ENCODE measurements at regions not wholly inside any gene's neighbourhood (a gene's known extent, or its start where the extent isn't known, plus 50 kb on each side); places are given as distances from the start of the nearest gene placed in this dataset.

DNA sequence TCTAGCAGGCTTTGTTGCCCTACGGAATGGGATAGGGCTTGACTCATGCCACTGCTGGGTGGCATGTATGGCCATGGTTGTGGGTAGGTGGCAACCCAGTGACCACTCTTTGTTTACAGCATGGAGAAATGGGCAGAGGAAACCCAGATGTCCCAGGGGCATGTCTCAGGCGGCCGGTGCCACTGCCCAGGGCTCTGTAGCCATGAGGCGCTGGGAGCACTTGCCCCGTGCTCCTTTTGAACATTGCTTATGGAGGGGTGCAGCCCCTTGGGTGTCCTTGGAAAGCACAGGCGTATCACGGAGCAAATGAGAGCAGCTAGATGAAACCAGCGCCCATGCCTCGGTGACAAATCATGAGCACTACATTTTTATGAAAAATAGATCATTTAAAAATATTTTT lies 212.5 kb upstream of the ECI2 start:
- Histone ChIP-seq H3K27ac (ENCODE audit: low read depth, low read length, severe bottlenecking) (no peak overlapping the region), H3K4me1 (ENCODE audit: control insufficient read depth, insufficient read depth, low read length, poor library complexity, severe bottlenecking) (peaks cover 37% of the 10 kb centered on the region)

DNA sequence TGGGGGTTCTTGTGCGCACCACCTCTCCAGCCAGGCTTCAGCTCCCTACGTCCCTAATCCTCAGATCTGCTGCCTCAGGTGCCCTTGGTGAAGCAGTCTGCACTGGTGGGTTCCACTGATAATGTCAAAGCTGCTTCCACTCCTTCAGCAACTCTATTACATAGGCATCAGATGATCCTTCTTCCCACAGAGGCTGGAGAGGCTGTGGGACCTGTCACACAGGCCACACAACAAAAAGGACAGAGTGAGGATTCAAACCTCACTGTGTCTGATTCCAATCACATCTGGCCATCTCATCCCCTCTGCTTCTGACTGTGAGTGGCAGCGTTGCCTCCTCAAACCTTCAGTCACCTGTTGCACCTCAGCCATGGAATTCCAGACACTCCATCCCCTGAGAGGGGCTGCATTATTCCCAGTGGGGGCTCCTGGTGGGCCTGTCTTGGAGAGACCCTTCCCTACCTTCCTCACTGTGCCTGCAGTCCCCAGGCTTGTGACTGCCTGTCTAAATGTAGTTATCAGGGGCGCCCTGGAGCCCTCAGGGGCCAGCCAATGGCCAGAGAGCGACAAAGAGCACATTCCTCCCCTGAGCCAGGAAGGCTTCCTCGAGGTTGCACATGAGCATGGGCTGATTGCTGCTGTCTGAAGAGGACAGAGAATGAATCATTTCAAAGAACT lies 211.4 kb upstream of the ECI2 start:
- Histone ChIP-seq H3K27ac (ENCODE audit: low read depth, low read length, severe bottlenecking) (no peak overlapping the region), H3K9me3 (ENCODE audit: control insufficient read depth, low read length) (no peaks in the 10 kb centered on the region), H3K4me1 (ENCODE audit: control insufficient read depth, insufficient read depth, low read length, poor library complexity, severe bottlenecking) (peaks cover 30% of the 10 kb centered on the region), H3K36me3 (ENCODE audit: control insufficient read depth, insufficient read depth, low read length) (no peaks in the 10 kb centered on the region), H3K4me3 (ENCODE audit: extremely low read depth, insufficient read depth, low read length, poor library complexity, severe bottlenecking) (no peak overlapping the region)
- WGBS, 2 experiments (ENCODE audit: insufficient coverage in 2 of 2) = 66 to 75% methylated on average over 5 of the region's 6 CpGs

More for the DNA sequence above, 212.5 kb upstream of the ECI2 start:
- H3K36me3 ChIP-seq (ENCODE audit: control insufficient read depth, insufficient read depth, low read length) = no peaks in the 10 kb centered on the region
- 91 to 95% methylated on average over 4 to 7 of the region's 9 CpGs for WGBS, 2 experiments (ENCODE audit: insufficient coverage in 2 of 2)
- H3K4me3 ChIP-seq (ENCODE audit: extremely low read depth, insufficient read depth, low read length, poor library complexity, severe bottlenecking) = no peak overlapping the region
- no peaks in the 10 kb centered on the region for H3K9me3 ChIP-seq (ENCODE audit: control insufficient read depth, low read length)

DNA sequence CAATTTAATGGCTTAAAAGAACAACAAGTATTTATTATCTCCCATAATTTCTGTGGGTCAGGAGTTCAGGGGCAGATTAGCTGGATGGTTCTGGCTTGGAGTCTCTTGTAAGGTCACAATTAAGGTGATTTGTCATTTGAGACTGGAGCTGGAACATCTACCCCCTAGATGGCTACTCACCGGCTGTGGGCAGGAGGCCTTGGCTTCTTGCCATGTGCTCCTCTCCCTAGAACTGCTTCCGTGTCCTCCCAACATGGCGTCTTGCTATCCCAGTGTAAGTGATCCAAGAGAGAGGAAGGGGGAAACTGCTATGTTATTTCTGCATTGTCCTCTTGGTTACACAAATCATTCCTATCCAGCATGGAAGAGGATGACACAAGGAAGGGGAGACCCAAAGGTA lies 210.2 kb upstream of the ECI2 start:
- 100% methylated on average over 1 of the region's 3 CpGs; no CpG with 5 or more reads in 1 of the 2 experiments for WGBS, 2 experiments (ENCODE audit: insufficient coverage in 2 of 2)

DNA sequence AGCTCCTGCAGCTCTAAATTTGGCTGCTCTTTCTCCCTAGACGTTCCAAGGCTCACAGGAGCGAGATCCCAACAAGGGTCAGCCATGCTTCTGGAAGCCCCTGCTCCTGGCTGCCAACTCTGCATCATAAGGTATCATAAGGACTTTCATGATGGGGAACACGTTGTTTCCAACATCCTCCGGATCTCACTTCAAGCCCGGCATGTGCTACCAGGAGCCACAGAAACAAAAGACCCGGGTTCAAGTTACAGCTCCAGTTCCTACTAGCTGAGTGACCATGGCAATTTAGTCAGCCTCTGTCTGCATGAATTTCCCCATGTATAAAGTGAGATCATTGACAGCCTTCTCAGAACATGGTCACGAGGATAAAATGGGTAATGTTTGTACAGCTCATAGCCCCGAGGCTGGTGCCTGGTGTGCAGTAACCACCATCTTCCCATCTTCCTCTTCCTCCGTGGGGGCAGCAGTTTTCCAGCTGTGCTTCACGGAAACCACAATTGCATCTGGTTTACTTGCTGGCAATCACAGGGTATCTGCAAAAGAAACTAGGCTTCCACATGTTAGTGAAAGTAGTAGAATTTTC lies 209.0 kb upstream of the ECI2 start:
- no peak overlapping the region for H3K27ac ChIP-seq (ENCODE audit: low read depth, low read length, severe bottlenecking)
- 86% methylated on average over 8 to 9 of the region's 10 CpGs for WGBS, 2 experiments (ENCODE audit: insufficient coverage in 2 of 2)

More for the DNA sequence above, 210.2 kb upstream of the ECI2 start:
- H3K4me1 ChIP-seq (ENCODE audit: control insufficient read depth, insufficient read depth, low read length, poor library complexity, severe bottlenecking) = peaks cover 19% of the 10 kb centered on the region
- no peak overlapping the region for H3K4me3 ChIP-seq (ENCODE audit: extremely low read depth, insufficient read depth, low read length, poor library complexity, severe bottlenecking)
- H3K9me3 ChIP-seq (ENCODE audit: control insufficient read depth, low read length) = no peaks in the 10 kb centered on the region
- no peak overlapping the region for H3K27ac ChIP-seq (ENCODE audit: low read depth, low read length, severe bottlenecking)
- H3K36me3 ChIP-seq (ENCODE audit: control insufficient read depth, insufficient read depth, low read length) = no peaks in the 10 kb centered on the region

DNA sequence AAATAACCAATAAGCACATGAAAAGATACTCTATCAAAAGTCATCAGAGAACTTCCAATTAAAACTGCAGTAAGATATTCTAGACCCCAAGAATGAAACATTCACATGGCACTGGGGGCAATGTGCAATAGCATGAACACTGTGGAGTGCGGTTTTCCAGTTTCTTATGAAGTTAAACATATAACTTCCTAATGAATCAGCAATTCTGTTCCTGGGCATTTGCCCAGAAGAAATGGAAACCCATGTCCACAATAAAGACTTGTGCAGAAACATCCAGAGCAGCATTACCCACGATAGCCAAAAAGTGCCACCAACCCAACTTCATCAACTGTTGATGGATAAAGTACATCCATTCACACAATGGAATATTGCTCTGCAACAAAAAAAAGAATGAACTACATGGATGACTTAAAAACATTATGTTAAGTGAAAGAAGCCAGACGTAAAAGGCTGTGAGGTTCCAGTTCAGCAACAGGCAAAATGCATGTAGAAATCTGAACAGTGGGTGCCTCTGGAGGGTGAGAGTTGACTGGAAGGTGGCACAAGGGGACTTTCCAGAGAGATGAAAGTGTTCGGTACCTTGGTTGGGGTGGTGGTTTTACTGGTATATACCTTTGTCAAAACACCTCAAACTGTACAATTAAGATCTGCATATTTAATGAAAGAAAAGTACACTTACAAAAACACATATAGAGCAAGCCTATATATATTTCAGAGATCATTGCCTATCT lies 207.2 kb upstream of the ECI2 start:
- WGBS, 2 experiments (ENCODE audit: insufficient coverage in 2 of 2) = 80% methylated on average over 1 to 2 of the region's 4 CpGs
- H3K36me3 ChIP-seq (ENCODE audit: control insufficient read depth, insufficient read depth, low read length) = no peaks in the 10 kb centered on the region
- H3K4me3 ChIP-seq (ENCODE audit: extremely low read depth, insufficient read depth, low read length, poor library complexity, severe bottlenecking) = no peak overlapping the region
- no peak overlapping the region for H3K27ac ChIP-seq (ENCODE audit: low read depth, low read length, severe bottlenecking)
- H3K4me1 ChIP-seq (ENCODE audit: control insufficient read depth, insufficient read depth, low read length, poor library complexity, severe bottlenecking) = peaks cover 11% of the 10 kb centered on the region
- no peaks in the 10 kb centered on the region for H3K9me3 ChIP-seq (ENCODE audit: control insufficient read depth, low read length)

More for the DNA sequence above, 209.0 kb upstream of the ECI2 start:
- no peak overlapping the region for H3K4me3 ChIP-seq (ENCODE audit: extremely low read depth, insufficient read depth, low read length, poor library complexity, severe bottlenecking)
- peaks cover 19% of the 10 kb centered on the region for H3K4me1 ChIP-seq (ENCODE audit: control insufficient read depth, insufficient read depth, low read length, poor library complexity, severe bottlenecking)
- no peaks in the 10 kb centered on the region for H3K9me3 ChIP-seq (ENCODE audit: control insufficient read depth, low read length)
- no peaks in the 10 kb centered on the region for H3K36me3 ChIP-seq (ENCODE audit: control insufficient read depth, insufficient read depth, low read length)

DNA sequence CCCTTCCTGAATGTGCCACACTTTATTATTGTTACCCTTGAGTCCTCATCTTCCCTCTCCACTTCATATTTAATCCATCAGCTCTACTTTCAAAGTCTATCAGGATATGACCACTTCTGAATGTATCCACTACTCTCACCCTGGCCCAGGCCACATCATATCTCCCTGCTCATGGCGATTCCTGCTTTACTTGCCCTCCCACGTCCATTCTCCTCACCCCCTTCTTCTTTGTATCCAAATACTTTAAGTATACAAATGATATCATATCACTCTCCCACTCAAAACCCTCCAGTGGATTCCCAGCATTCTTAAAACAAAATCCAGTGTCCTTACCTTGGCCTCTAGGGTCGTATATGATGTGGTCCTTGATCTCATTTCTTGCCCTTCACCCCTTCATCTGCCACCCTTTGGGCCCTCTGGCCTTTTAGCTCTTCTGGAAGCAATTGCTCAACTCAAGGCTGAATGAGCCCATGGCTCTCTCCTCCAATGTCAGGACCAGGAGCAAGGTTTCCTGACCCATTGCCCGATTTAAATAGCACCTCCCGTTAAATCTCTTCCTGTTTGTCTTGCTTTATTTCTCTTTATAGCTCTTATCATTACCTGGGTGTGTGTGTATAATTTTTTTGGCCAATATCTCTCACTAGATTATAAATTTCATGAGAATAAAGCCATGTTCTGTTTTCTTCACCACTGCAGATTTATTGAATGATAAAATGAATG lies 205.9 kb upstream of the ECI2 start:
- Histone ChIP-seq H3K27ac (ENCODE audit: low read depth, low read length, severe bottlenecking) (no peak overlapping the region), H3K9me3 (ENCODE audit: control insufficient read depth, low read length) (no peaks in the 10 kb centered on the region), H3K36me3 (ENCODE audit: control insufficient read depth, insufficient read depth, low read length) (no peaks in the 10 kb centered on the region), H3K4me3 (ENCODE audit: extremely low read depth, insufficient read depth, low read length, poor library complexity, severe bottlenecking) (no peak overlapping the region), H3K4me1 (ENCODE audit: control insufficient read depth, insufficient read depth, low read length, poor library complexity, severe bottlenecking) (no peaks in the 10 kb centered on the region)
- 86 to 100% methylated on average over 2 to 3 of the region's 5 CpGs for WGBS, 2 experiments (ENCODE audit: insufficient coverage in 2 of 2)

DNA sequence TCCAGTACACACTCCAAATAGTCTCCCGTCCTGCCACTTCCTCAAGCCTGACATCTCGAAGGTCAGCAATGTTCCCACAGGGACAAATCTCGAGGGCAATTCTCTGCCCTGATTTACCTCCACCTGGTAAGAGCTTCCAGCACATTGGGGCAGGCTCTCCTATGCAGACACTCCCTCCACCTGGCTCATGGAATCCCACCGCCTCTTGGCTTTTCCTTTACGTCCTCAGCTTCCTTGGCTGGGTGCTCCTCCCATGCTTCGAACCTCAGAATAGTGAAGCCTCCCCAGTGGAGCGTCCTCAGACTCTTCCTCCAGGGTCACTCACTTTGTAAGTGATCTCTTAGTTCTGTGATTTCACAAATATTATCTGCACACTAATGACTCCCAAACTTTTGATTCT lies 205.2 kb upstream of the ECI2 start:
- Histone ChIP-seq H3K4me1 (ENCODE audit: control insufficient read depth, insufficient read depth, low read length, poor library complexity, severe bottlenecking) (no peaks in the 10 kb centered on the region), H3K36me3 (ENCODE audit: control insufficient read depth, insufficient read depth, low read length) (no peaks in the 10 kb centered on the region), H3K4me3 (ENCODE audit: extremely low read depth, insufficient read depth, low read length, poor library complexity, severe bottlenecking) (no peak overlapping the region), H3K9me3 (ENCODE audit: control insufficient read depth, low read length) (no peaks in the 10 kb centered on the region), H3K27ac (ENCODE audit: low read depth, low read length, severe bottlenecking) (no peak overlapping the region)
- 83 to 90% methylated on average over 7 of the region's 7 CpGs for WGBS, 2 experiments (ENCODE audit: insufficient coverage in 2 of 2)

DNA sequence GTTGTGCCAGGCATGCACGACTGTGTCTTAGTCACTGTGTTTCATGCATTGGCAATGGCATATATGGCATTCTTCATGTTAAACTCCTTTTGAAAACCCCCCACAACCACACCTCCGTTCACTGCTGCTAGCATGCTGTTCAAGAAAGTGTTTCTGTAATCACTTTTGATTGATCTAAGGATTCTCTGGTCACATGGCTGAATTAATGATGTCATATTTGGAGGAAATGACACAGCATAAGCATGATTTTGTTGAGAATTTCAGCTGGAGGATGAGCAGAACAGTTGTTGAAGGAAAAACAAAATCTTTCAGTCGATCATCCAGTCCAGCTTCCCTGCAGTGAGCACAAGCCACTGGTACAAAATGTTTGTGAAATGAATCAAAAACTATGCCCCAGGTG lies 203.5 kb upstream of the ECI2 start:
- H3K27ac ChIP-seq (ENCODE audit: low read depth, low read length, severe bottlenecking) = no peak overlapping the region
- WGBS, 2 experiments (ENCODE audit: insufficient coverage in 2 of 2) = 100% methylated on average over 2 of the region's 3 CpGs
- no peak overlapping the region for H3K4me3 ChIP-seq (ENCODE audit: extremely low read depth, insufficient read depth, low read length, poor library complexity, severe bottlenecking)
- H3K9me3 ChIP-seq (ENCODE audit: control insufficient read depth, low read length) = no peaks in the 10 kb centered on the region
- no peaks in the 10 kb centered on the region for H3K4me1 ChIP-seq (ENCODE audit: control insufficient read depth, insufficient read depth, low read length, poor library complexity, severe bottlenecking)
- no peaks in the 10 kb centered on the region for H3K36me3 ChIP-seq (ENCODE audit: control insufficient read depth, insufficient read depth, low read length)

DNA sequence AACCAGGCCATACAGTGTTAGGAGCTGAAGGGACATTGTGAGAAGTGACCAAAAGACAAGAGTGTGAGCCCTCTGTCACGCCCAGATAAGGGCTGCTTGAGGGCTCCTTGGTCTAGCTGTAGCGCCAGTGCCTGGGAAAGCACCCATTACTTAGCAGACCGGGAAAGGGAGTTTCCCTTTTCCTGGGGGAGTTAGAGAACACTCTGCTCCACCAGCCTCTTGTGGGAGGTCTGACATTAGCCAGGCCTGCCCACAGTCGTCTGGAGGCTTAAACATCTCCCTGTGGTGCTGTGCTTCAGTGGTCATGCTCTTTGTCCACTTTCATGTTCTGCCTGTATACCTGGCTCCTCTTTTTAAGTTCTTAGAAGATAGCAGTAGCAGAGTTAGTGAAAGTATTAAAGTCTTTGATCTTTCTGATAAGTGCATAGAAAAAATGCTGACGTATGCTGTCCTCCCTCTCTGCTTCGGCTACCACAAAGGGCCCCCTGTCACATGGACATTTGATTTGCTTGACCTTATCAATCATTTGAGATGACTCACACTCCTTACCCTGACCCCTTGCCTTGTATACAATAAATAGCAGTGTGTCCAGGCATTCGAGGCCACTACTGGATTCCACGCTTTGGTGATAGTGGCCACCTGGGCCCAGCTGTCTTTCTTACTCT lies 201.5 kb upstream of the ECI2 start:
- peak overlapping the region; percentile 53 for H3K27ac ChIP-seq (ENCODE audit: low read depth, low read length, severe bottlenecking)
- WGBS, 2 experiments (ENCODE audit: insufficient coverage in 2 of 2) = 69 to 72% methylated on average over 4 to 5 of the region's 8 CpGs
- no peaks in the 10 kb centered on the region for H3K9me3 ChIP-seq (ENCODE audit: control insufficient read depth, low read length)
- no peaks in the 10 kb centered on the region for H3K36me3 ChIP-seq (ENCODE audit: control insufficient read depth, insufficient read depth, low read length)
- no peaks in the 10 kb centered on the region for H3K4me1 ChIP-seq (ENCODE audit: control insufficient read depth, insufficient read depth, low read length, poor library complexity, severe bottlenecking)
- H3K4me3 ChIP-seq (ENCODE audit: extremely low read depth, insufficient read depth, low read length, poor library complexity, severe bottlenecking) = no peak overlapping the region

DNA sequence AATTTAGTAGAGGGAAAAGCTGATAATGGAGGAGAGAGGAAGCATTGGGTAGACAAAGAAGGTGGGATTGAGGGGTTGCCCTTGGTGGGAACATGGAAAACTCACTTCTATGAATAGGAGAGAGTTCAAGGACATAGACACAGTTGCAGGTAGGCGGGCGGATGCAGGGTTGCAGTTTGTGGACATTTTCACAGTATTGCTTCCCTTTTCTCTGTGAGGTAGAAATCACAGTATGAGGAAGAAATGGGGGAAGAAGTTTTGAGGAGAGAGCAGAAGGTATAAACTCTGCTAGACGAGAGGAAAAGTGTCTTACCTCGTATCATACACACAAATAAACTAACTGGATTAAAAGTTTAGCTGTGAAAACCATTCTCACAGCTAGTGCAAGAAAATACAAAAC lies 200.7 kb upstream of the ECI2 start:
- 90 to 100% methylated on average over 2 of the region's 4 CpGs for WGBS, 2 experiments (ENCODE audit: insufficient coverage in 2 of 2)
- no peak overlapping the region for H3K27ac ChIP-seq (ENCODE audit: low read depth, low read length, severe bottlenecking)
- no peak overlapping the region for H3K4me3 ChIP-seq (ENCODE audit: extremely low read depth, insufficient read depth, low read length, poor library complexity, severe bottlenecking)
- H3K9me3 ChIP-seq (ENCODE audit: control insufficient read depth, low read length) = no peaks in the 10 kb centered on the region
- no peaks in the 10 kb centered on the region for H3K36me3 ChIP-seq (ENCODE audit: control insufficient read depth, insufficient read depth, low read length)
- H3K4me1 ChIP-seq (ENCODE audit: control insufficient read depth, insufficient read depth, low read length, poor library complexity, severe bottlenecking) = no peaks in the 10 kb centered on the region
